Prostate gland (tissue), 2 donors: ENCODE measurements at regions not wholly inside any gene's neighbourhood (a gene's known extent, or its start where the extent isn't known, plus 50 kb on each side); places are given as distances from the start of the nearest gene placed in this dataset.

Experiments used
- POLR2A ChIP-seq: fragments of 450-650 bp; IDR thresholded peaks from one replicate; pipeline ENCODE4 v1.6.1; 2016; ENCODE audit warnings: antibody characterized with exemption, mild to moderate bottlenecking
- TF ChIP-seq, protein P1 (sequence below), 4 experiments: fragments of 200-600 bp in 2 of 4; fragments of 450-650 bp in 2 of 4; sonication (generic) in 2 of 4; IDR thresholded peaks; 1 replicate in 3 of 4; 2 replicates in 1 of 4; pipeline ENCODE4 v1.5.1; 2016 to 2019; ENCODE audit warnings: antibody characterized with exemption in 4 of 4, mild to moderate bottlenecking in 2 of 4, moderate library complexity in 2 of 4

- TF ChIP-seq, protein P1, sequence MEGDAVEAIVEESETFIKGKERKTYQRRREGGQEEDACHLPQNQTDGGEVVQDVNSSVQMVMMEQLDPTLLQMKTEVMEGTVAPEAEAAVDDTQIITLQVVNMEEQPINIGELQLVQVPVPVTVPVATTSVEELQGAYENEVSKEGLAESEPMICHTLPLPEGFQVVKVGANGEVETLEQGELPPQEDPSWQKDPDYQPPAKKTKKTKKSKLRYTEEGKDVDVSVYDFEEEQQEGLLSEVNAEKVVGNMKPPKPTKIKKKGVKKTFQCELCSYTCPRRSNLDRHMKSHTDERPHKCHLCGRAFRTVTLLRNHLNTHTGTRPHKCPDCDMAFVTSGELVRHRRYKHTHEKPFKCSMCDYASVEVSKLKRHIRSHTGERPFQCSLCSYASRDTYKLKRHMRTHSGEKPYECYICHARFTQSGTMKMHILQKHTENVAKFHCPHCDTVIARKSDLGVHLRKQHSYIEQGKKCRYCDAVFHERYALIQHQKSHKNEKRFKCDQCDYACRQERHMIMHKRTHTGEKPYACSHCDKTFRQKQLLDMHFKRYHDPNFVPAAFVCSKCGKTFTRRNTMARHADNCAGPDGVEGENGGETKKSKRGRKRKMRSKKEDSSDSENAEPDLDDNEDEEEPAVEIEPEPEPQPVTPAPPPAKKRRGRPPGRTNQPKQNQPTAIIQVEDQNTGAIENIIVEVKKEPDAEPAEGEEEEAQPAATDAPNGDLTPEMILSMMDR (IDR thresholded peaks at IDR 0.05): no peak
- TF ChIP-seq POLR2A: no peak
These were observed 82.2 kb upstream of the CNTLN start for GRCh38 chr9:17052626-17053025.
